K562 (cell line): ENCODE measurements at regions not wholly inside any gene's neighbourhood (a gene's known extent, or its start where the extent isn't known, plus 50 kb on each side); places are given as distances from the start of the nearest gene placed in this dataset.

Experiments used
- ATAC-seq: fragments of 200-7000 bp; cut with Tn5 transposase; 3 replicates; pipeline ENCODE4 v1.9.1; 2020; ENCODE audit warnings: moderate library complexity
- BruUV-seq: library from RNA; stranded (reverse); fragments of 400-500 nt; replicated peaks from 2 replicates; lab custom pipeline; 2021; lab: Mats Ljungman, UMichigan
- CTCF ChIA-PET: fragments of 300-600 bp; formaldehyde crosslinking; extraction: SDS; loops from one replicate; lab custom pipeline; 2021; ENCODE audit warnings: low intra/inter-chr PET ratio; lab: Yijun Ruan, JAX
- POLR2A ChIA-PET: fragments of 300-600, 350-650 bp; sonication (Branson Sonifier 250); formaldehyde crosslinking; extraction: SDS; loops from one replicate; lab custom pipeline; 2021; ENCODE audit warnings: antibody characterized with exemption, inconsistent platforms; lab: Yijun Ruan, JAX
- DNase-seq, 4 experiments: peaks; one replicate each; pipeline versions ENCODE4 v3.0.0 to v3.0.0-alpha.2; 2011 to 2018; ENCODE audit warnings: low spot score in 3 of 4, mixed read lengths in 3 of 4; ENCODE audit errors: extremely low read depth in 1 of 4
- FAIRE-seq: peaks from 2 replicates; lab custom pipeline; 2011; peaks lifted over from hg19 to GRCh38; lab: Jason Lieb, UNC
- H2AFZ ChIP-seq: 2 replicates; pipeline ENCODE4 v1.6.0; 2011; ENCODE audit warnings: low read depth, low read length, control low read depth, inconsistent platforms
- H3K27ac ChIP-seq: fragments of 200-600 bp; 3 replicates; pipeline ENCODE4 v1.8.0; 2011; ENCODE audit warnings: low read depth, mild to moderate bottlenecking, control low read depth, inconsistent platforms, low read length, moderate library complexity, mixed read lengths; ENCODE audit errors: extremely low read depth
- H3K27me3 ChIP-seq, 2 experiments: fragments of 300-600 bp in 1 of 2; 2 replicates in 1 of 2; 3 replicates in 1 of 2; pipeline versions ENCODE4 v1.6.0 to v1.8.0; 2011; ENCODE audit warnings: inconsistent platforms in 2 of 2, low read length in 2 of 2, mild to moderate bottlenecking in 1 of 2, mixed read lengths in 1 of 2, moderate library complexity in 1 of 2; ENCODE audit not compliant: control insufficient read depth in 2 of 2, insufficient read depth in 2 of 2
- H3K36me3 ChIP-seq: fragments of 300-600 bp; 3 replicates; pipeline ENCODE4 v1.8.0; 2011; ENCODE audit warnings: mild to moderate bottlenecking, low read length, inconsistent platforms; ENCODE audit not compliant: control insufficient read depth, insufficient read depth
- H3K4me1 ChIP-seq, 2 experiments: fragments of 200-600 bp in 1 of 2; replicated peaks in 1 of 2; 2 replicates in 1 of 2; 3 replicates in 1 of 2; pipeline versions ENCODE4 v1.5.1 to v1.8.0; 2011; ENCODE audit warnings: inconsistent platforms in 2 of 2, low read length in 2 of 2, mild to moderate bottlenecking in 1 of 2, mixed read lengths in 1 of 2, moderate library complexity in 1 of 2; ENCODE audit not compliant: control insufficient read depth in 2 of 2, insufficient read depth in 2 of 2
- H3K4me2 ChIP-seq: 2 replicates; pipeline ENCODE4 v1.6.1; 2011; ENCODE audit warnings: low read length, control low read depth, inconsistent platforms, mixed read lengths; ENCODE audit not compliant: insufficient read depth
- H3K4me3 ChIP-seq: fragments of 200-600 bp; sonication (generic), shearing (Covaris generic); 2 replicates; pipeline ENCODE4 v1.5.1; 2016; ENCODE audit warnings: control low read depth, inconsistent platforms
- H3K79me2 ChIP-seq: fragments of 200-600 bp; 3 replicates; pipeline ENCODE4 v1.8.0; 2011; ENCODE audit warnings: low read length, inconsistent platforms; ENCODE audit not compliant: control insufficient read depth, insufficient read depth
- H3K9ac ChIP-seq, 2 experiments: 2 replicates each; pipeline versions ENCODE4 v1.6.0 to v1.6.1; 2011; ENCODE audit warnings: low read depth in 2 of 2, low read length in 2 of 2, control low read depth in 1 of 2, inconsistent platforms in 1 of 2, mild to moderate bottlenecking in 1 of 2, mixed read lengths in 1 of 2; ENCODE audit not compliant: insufficient read depth in 1 of 2
- H3K9me1 ChIP-seq: one replicate; pipeline ENCODE4 v1.6.0; 2011; ENCODE audit warnings: inconsistent platforms, mild to moderate bottlenecking, low read length, moderate library complexity; ENCODE audit not compliant: control insufficient read depth, insufficient read depth
- H3K9me3 ChIP-seq: replicated peaks from 2 replicates; pipeline ENCODE4 v1.5.1; 2011; ENCODE audit warnings: low read depth, low read length, inconsistent platforms; ENCODE audit not compliant: control insufficient read depth, insufficient read depth
- H4K20me1 ChIP-seq: replicated peaks from 2 replicates; pipeline ENCODE4 v1.6.1; 2011; ENCODE audit warnings: low read length, inconsistent platforms, mixed read lengths; ENCODE audit not compliant: control insufficient read depth, insufficient read depth
- ARID1B ChIP-seq: fragments of 450-650 bp; IDR thresholded peaks from 2 replicates; pipeline ENCODE4 v1.6.1; 2016; ENCODE audit warnings: antibody characterized with exemption, mild to moderate bottlenecking, inconsistent platforms
- BRD9 ChIP-seq: fragments of 450-650 bp; IDR thresholded peaks from 2 replicates; pipeline ENCODE4 v1.6.1; 2018; ENCODE audit warnings: low read depth; ENCODE audit not compliant: partially characterized antibody
- CBFA2T2 ChIP-seq: fragments of 450-650 bp; conservative IDR thresholded peaks from 2 replicates; pipeline ENCODE4 v1.6.1; 2017; ENCODE audit warnings: mild to moderate bottlenecking
- CBFA2T3 ChIP-seq: fragments of 450-650 bp; IDR thresholded peaks from 2 replicates; pipeline ENCODE4 v1.6.1; 2017
- CEBPG ChIP-seq, 3 experiments: fragments of 200-800 bp in 1 of 3; sonication (Bioruptor generic) in 1 of 3; sonication (generic) in 1 of 3; formaldehyde crosslinking in 1 of 3; IDR thresholded peaks in 2 of 3; conservative IDR thresholded peaks in 1 of 3; 2 replicates each; pipeline versions ENCODE4 v1.6.1 to v1.8.0; 2016 to 2022; ENCODE audit warnings: missing compliant biosample characterization in 2 of 3, missing genetic modification characterization in 2 of 3, mild to moderate bottlenecking in 1 of 3, missing genetic modification reagents in 1 of 3
- CREB3 ChIP-seq: fragments of 450-650 bp; conservative IDR thresholded peaks from 2 replicates; pipeline ENCODE4 v1.6.1; 2016; ENCODE audit warnings: missing genetic modification characterization, low read depth, mild to moderate bottlenecking, missing compliant biosample characterization, moderate library complexity
- ESRRB ChIP-seq: fragments of 250-450 bp; sonication (Bioruptor Pico); IDR thresholded peaks from 2 replicates; pipeline ENCODE4 v1.5.0; 2020; ENCODE audit warnings: mild to moderate bottlenecking, moderate library complexity, borderline replicate concordance
- FOXA3 ChIP-seq, 2 experiments: fragments of 450-650 bp in 1 of 2; sonication (generic) in 1 of 2; formaldehyde crosslinking; IDR thresholded peaks in 1 of 2; conservative IDR thresholded peaks in 1 of 2; 2 replicates each; pipeline versions ENCODE4 v1.4.0 to v1.8.0; 2020 to 2022; ENCODE audit warnings: mild to moderate bottlenecking in 2 of 2, missing genetic modification reagents in 1 of 2
- NFIX ChIP-seq: fragments of 250-450 bp; sonication (Bioruptor Pico); IDR thresholded peaks from 2 replicates; pipeline ENCODE4 v1.4.0; 2020; ENCODE audit warnings: low read depth, mild to moderate bottlenecking, moderate library complexity
- PHF20 ChIP-seq: fragments of 450-650 bp; IDR thresholded peaks from 2 replicates; pipeline ENCODE4 v1.6.1; 2018; ENCODE audit not compliant: partially characterized antibody
- SMAD3 ChIP-seq: fragments of 450-650 bp; formaldehyde crosslinking; conservative IDR thresholded peaks from 2 replicates; pipeline ENCODE4 v1.4.0; 2020; ENCODE audit warnings: mild to moderate bottlenecking
- SMARCA4 ChIP-seq: fragments of 450-650 bp; IDR thresholded peaks from 2 replicates; pipeline ENCODE4 v1.6.1; 2016
- TAL1 ChIP-seq: fragments of 450-650 bp; IDR thresholded peaks from 2 replicates; pipeline ENCODE4 v1.6.1; 2016; ENCODE audit warnings: mild to moderate bottlenecking
- TCF7 ChIP-seq: sonication (generic); IDR thresholded peaks from 2 replicates; pipeline ENCODE4 v1.6.1; 2016; ENCODE audit warnings: antibody characterized with exemption, borderline replicate concordance
- TRIM24 ChIP-seq, 2 experiments: fragments of 450-650 bp; IDR thresholded peaks; 2 replicates each; pipeline ENCODE4 v1.6.1; 2016
- YBX1 ChIP-seq: fragments of 450-650 bp; IDR thresholded peaks from 2 replicates; pipeline ENCODE4 v1.7.1; 2016; ENCODE audit warnings: mild to moderate bottlenecking
- ZNF354B ChIP-seq: fragments of 250-450 bp; sonication (Bioruptor Pico); IDR thresholded peaks from 2 replicates; pipeline ENCODE4 v1.4.0; 2020
- ZNF41 ChIP-seq: fragments of 250-450 bp; sonication (Bioruptor Pico); conservative IDR thresholded peaks from 2 replicates; pipeline ENCODE4 v1.4.0; 2020; ENCODE audit warnings: mild to moderate bottlenecking
- WGBS: fragments of 100-300 bp; shearing (Covaris generic); methylation state at CpG from one replicate; pipeline ENCODE4 v1.1.6; 2016; ENCODE audit warnings: low coverage, mixed read lengths; ENCODE audit not compliant: insufficient coverage; ENCODE audit errors: missing lambda C conversion rate; 5-methylcytosine and 5-hydroxymethylcytosine counted together
- in situ Hi-C: fragments of 300-500 bp; cut with MboI; formaldehyde crosslinking; loops from 4 replicates; pipeline ENCODE4 v1.15.0; 2018; ENCODE audit warnings: inconsistent platforms, mixed read lengths
- intact Hi-C: fragments of 100-400 bp; cut with micrococcal nuclease; formaldehyde crosslinking; loops from 2 replicates; pipeline ENCODE4 v1.14.2; 2022
- TF ChIP-seq, protein P1 (sequence below): fragments of 450-650 bp; formaldehyde crosslinking; IDR thresholded peaks from 2 replicates; pipeline ENCODE4 v1.4.0; 2022; ENCODE audit warnings: mild to moderate bottlenecking, moderate library complexity
- TF ChIP-seq, protein P2 (sequence below): fragments of 450-650 bp; IDR thresholded peaks from 2 replicates; pipeline ENCODE4 v1.6.1; 2016; ENCODE audit warnings: mild to moderate bottlenecking

DNA sequence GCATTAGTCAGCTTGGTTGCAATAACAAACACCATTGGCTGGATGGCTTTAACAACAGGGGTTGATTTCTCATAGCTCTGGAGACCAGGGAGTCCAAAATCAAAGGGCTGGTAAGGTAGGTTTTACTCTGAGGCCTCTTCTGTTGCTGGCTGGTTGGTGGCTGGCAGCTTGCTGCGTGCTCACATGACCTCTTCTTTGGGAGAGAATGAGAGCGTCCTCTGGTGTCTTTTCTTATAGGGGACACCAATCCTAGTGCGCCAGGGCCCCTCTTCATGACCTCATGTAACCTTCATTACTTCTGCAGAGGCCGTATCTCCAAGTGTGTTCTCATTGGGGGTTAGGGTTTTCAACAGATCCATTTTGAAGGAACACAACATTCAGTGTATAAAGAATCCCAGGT, 1308.3 kb downstream of the TBC1D22A start (continued):
- TF ChIP-seq TCF7 (no peak), SMARCA4 (no peak), ZNF41 (no peak)
- TF ChIP-seq, all 486 proteins: peak for 0

DNA sequence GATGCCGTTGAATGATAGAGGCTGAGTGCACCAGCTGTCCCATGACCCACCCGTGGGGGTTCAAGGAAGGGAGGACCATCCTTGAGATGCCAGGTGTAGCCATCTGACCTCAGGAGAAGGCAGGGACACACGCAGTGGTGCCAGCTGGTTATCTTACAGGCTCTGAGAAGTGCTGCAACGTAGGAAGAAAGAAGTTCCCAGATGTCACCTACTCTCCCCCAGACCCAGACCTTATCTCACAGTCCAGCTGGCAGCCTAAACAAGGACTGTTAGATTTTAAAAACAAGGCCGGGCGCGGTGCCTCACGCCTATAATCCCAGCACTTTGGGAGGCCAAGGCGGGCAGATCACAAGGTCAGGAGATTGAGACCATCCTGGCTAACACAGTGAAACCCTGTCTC, 1307.6 kb downstream of the TBC1D22A start:
- Histone ChIP-seq H3K9me3 (no peaks in the 10 kb centered on the region), H3K79me2 (no peaks in the 10 kb centered on the region), H3K27me3 (peaks cover 0 to 15% of the 10 kb centered on the region in 2 experiments; a peak in 1 of 5 replicates), H3K9me1 (no peaks in the 10 kb centered on the region), H4K20me1 (no peaks in the 10 kb centered on the region), H3K4me1 (no peaks in the 10 kb centered on the region), H3K27ac (no peak overlapping the region), H3K9ac (no peak overlapping the region), H3K4me2 (no peak overlapping the region), H3K36me3 (no peaks in the 10 kb centered on the region), H2AFZ (no peak overlapping the region), H3K4me3 (no peak overlapping the region)
- intact Hi-C loops: no loop called here
- ATAC-seq (no peak), FAIRE-seq (no peak), DNase-seq (peak in 1 of 4 experiments; percentile 1)
- TF ChIP-seq SMAD3 (CRISPR knock-in tag) (no peak), ZNF354B (CRISPR knock-in tag) (no peak), TRIM24 (IDR thresholded peaks at IDR 0.05) (no peak), CBFA2T3 (peak; percentile 59), TAL1 (peak; percentile 50), NFIX (no peak), CEBPG (CRISPR knock-in tag; IDR thresholded peaks at IDR 0.05) (no peak), CEBPG (tag; conservative IDR thresholded peaks at IDR 0.05 in 1 of 2, IDR thresholded peaks at IDR 0.05 in 1 of 2) (no peak), FOXA3 (CRISPR knock-in tag; conservative IDR thresholded peaks at IDR 0.05 in 1 of 2, IDR thresholded peaks at IDR 0.05 in 1 of 2) (no peak), ESRRB (CRISPR knock-in tag) (no peak), CREB3 (tag) (no peak), PHF20 (no peak), YBX1 (no peak), BRD9 (no peak), CBFA2T2 (peak; percentile 54), ARID1B (0 out of 2 replicates have a peak, but pooled peaks have one; percentile 9)
- TF ChIP-seq, protein P1, sequence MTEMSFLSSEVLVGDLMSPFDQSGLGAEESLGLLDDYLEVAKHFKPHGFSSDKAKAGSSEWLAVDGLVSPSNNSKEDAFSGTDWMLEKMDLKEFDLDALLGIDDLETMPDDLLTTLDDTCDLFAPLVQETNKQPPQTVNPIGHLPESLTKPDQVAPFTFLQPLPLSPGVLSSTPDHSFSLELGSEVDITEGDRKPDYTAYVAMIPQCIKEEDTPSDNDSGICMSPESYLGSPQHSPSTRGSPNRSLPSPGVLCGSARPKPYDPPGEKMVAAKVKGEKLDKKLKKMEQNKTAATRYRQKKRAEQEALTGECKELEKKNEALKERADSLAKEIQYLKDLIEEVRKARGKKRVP (CRISPR knock-in tag): no peak
- TF ChIP-seq, protein P2, sequence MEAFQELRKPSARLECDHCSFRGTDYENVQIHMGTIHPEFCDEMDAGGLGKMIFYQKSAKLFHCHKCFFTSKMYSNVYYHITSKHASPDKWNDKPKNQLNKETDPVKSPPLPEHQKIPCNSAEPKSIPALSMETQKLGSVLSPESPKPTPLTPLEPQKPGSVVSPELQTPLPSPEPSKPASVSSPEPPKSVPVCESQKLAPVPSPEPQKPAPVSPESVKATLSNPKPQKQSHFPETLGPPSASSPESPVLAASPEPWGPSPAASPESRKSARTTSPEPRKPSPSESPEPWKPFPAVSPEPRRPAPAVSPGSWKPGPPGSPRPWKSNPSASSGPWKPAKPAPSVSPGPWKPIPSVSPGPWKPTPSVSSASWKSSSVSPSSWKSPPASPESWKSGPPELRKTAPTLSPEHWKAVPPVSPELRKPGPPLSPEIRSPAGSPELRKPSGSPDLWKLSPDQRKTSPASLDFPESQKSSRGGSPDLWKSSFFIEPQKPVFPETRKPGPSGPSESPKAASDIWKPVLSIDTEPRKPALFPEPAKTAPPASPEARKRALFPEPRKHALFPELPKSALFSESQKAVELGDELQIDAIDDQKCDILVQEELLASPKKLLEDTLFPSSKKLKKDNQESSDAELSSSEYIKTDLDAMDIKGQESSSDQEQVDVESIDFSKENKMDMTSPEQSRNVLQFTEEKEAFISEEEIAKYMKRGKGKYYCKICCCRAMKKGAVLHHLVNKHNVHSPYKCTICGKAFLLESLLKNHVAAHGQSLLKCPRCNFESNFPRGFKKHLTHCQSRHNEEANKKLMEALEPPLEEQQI: no peak
- ChIA-PET POLR2A (interaction anchor here (0.5 to 0.8 kb wide), 2 partner anchors 13 to 24 kb away, joined by 3 read pairs; no protein-coding TSS in a partner anchor), CTCF (no interaction called here)
- 0% methylated on average over 3 of the region's 9 CpGs for WGBS
- in situ Hi-C loops: no loop called here
- no TSS peak for BruUV-seq
